Neural crest cell (in vitro differentiated cells): ENCODE measurements at regions not wholly inside any gene's neighbourhood (a gene's known extent, or its start where the extent isn't known, plus 50 kb on each side); places are given as distances from the start of the nearest gene placed in this dataset.

Source experiments
- DNase-seq: peaks from one replicate; pipeline ENCODE4 v3.0.0; 2021; ENCODE audit warnings: low read depth, mixed read lengths, low spot score
- H3K27ac Mint-ChIP-seq: one replicate; pipeline ENCODE4 v1.8.0; 2021; ENCODE audit warnings: mild to moderate bottlenecking, mixed read lengths; ENCODE audit not compliant: unreplicated experiment
- H3K27me3 Mint-ChIP-seq: 2 replicates; pipeline ENCODE4 v1.8.0; 2021; ENCODE audit warnings: low read depth, mild to moderate bottlenecking, mixed read lengths
- H3K36me3 Mint-ChIP-seq: 2 replicates; pipeline ENCODE4 v1.8.0; 2021; ENCODE audit warnings: low read depth, mild to moderate bottlenecking, mixed read lengths
- H3K4me1 Mint-ChIP-seq: 2 replicates; pipeline ENCODE4 v1.8.0; 2021; ENCODE audit warnings: mixed read lengths
- H3K4me3 Mint-ChIP-seq: one replicate; pipeline ENCODE4 v1.8.0; 2021; ENCODE audit warnings: mild to moderate bottlenecking, mixed read lengths
- H3K9me3 Mint-ChIP-seq: 2 replicates; pipeline ENCODE4 v1.8.0; 2021; ENCODE audit warnings: mixed read lengths
- CTCF ChIP-seq: fragments of 200-600 bp; sonication (generic); conservative IDR thresholded peaks from 2 replicates; pipeline ENCODE4 v1.5.0; 2021; ENCODE audit warnings: antibody characterized with exemption, mild to moderate bottlenecking

- Mint-ChIP-seq H3K27ac (no peak overlapping the region), H3K4me3 (no peak overlapping the region), H3K27me3 (peaks cover 3% of the 10 kb centered on the region), H3K36me3 (no peaks in the 10 kb centered on the region), H3K9me3 (no peaks in the 10 kb centered on the region), H3K4me1 (peaks cover 18% of the 10 kb centered on the region)
- no peak for DNase-seq
- TF ChIP-seq CTCF = no peak
Measured at GRCh38 chr14:34169561-34169960, 218.7 kb upstream of the EGLN3 start.

- peaks cover 18% of the 10 kb centered on the region for H3K4me1 Mint-ChIP-seq
- no peak for TF ChIP-seq CTCF
Measured at GRCh38 chr14:34168656-34169055, 217.8 kb upstream of the EGLN3 start.

GRCh38 chr14:34165847-34166350 is 215.0 kb upstream of the EGLN3 start:
- Mint-ChIP-seq H3K9me3 (no peaks in the 10 kb centered on the region), H3K27me3 (peaks cover 3% of the 10 kb centered on the region), H3K4me1 (peaks cover under 1% of the 10 kb centered on the region), H3K27ac (no peak overlapping the region), H3K36me3 (no peaks in the 10 kb centered on the region), H3K4me3 (no peak overlapping the region)
- no peak for DNase-seq
- no peak for TF ChIP-seq CTCF

More at GRCh38 chr14:34168656-34169055, 217.8 kb upstream of the EGLN3 start:
- peaks cover 3% of the 10 kb centered on the region for H3K27me3 Mint-ChIP-seq
- H3K4me3 Mint-ChIP-seq = no peak overlapping the region
- H3K9me3 Mint-ChIP-seq = no peaks in the 10 kb centered on the region
- H3K36me3 Mint-ChIP-seq = no peaks in the 10 kb centered on the region
- no peak for DNase-seq
- H3K27ac Mint-ChIP-seq = no peak overlapping the region

GRCh38 chr14:34164162-34164864 is 213.4 kb upstream of the EGLN3 start:
- no peaks in the 10 kb centered on the region for H3K9me3 Mint-ChIP-seq
- no peaks in the 10 kb centered on the region for H3K4me1 Mint-ChIP-seq
- no peaks in the 10 kb centered on the region for H3K36me3 Mint-ChIP-seq
- no peak for TF ChIP-seq CTCF
- DNase-seq = no peak
- no peak overlapping the region for H3K4me3 Mint-ChIP-seq
- no peak overlapping the region for H3K27ac Mint-ChIP-seq
- peaks cover 3% of the 10 kb centered on the region for H3K27me3 Mint-ChIP-seq

- TF ChIP-seq CTCF = no peak
- DNase-seq = no peak
- Mint-ChIP-seq H3K36me3 (no peaks in the 10 kb centered on the region), H3K27ac (no peak overlapping the region), H3K4me1 (no peaks in the 10 kb centered on the region), H3K27me3 (peaks cover 7% of the 10 kb centered on the region), H3K9me3 (no peaks in the 10 kb centered on the region), H3K4me3 (no peak overlapping the region)
Measured at GRCh38 chr14:34161351-34162082, 210.6 kb upstream of the EGLN3 start.
